ENCODE measurements at regions not wholly inside any gene's neighbourhood (a gene's known extent, or its start where the extent isn't known, plus 50 kb on each side); places are given as distances from the start of the nearest gene placed in this dataset.

GRCh38 chr18:71754246-71754645, 789.9 kb downstream of the CBLN2 start:
- no peak for DNase-seq (ENCODE audit: low read depth, low spot score)

GRCh38 chr18:71743634-71744033, 800.5 kb downstream of the CBLN2 start:
- no peak for DNase-seq (ENCODE audit: low read depth, low spot score)

DNA sequence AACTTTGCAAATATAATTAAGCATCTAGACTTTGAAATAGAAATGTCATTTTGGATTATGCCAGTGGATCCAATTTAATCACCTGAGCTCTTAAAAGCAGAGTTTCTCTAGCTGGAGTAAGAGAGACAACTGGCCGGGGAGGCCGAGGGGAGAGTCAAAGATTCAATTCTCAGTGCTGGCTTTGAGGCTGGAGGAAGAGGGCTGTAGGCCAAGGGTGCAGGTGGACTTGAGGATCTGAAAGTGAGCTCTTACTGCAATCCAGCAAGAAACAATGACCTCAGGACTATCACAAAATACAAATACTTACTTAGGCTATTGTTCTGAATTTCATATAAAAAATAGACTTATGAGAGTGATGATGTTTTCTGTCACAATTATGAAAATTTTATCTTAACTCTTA, 814.5 kb downstream of the CBLN2 start:
- DNase-seq (ENCODE audit: low read depth, low spot score) = no peak

GRCh38 chr18:71727909-71728308, 816.2 kb downstream of the CBLN2 start:
- no peak for DNase-seq (ENCODE audit: low read depth, low spot score)

DNA sequence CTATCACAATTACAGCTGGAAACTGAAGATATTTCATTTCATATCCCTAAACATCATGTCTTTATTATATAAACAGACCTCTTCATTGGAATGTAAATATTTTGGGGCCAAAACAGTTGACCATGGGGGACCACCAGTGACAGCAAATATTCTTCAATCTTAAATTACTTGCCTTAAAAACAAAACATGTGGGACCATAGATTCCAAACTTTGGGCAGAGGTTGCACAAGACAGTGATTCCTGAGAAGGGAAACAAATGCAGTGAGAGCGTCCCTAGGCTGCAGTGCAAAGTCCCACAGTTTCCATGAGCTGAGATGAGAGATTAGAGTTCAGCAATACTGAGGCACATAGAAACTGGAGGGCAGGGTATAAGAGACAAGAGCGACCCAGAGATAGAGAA, 818.9 kb downstream of the CBLN2 start:
- DNase-seq (ENCODE audit: low read depth, low spot score) = no peak

DNA sequence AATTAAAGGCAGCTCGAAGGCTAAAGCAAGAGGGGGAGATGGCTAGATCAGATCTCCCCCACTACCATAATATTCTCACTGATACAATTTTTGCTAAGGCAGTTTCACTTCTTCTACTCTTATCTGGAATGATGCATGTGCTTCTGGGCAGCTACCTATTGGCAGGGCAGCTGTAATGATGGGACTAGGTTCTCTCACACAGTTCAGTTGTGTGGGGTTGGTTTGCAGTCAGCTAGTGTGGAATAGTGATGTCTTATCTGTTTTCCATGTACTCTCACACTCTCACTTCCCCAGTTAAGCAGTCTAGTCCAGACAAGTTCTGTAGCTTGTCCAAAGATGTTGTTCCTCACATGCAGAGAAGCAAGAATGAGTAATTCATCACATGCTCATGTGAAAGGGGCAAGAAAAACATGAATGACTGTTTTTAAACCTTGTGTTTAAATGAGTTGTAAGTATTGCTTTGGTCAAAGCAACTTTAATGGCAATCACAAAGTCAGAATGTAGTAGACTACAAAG, 836.1 kb downstream of the CBLN2 start:
- DNase-seq (ENCODE audit: low read depth, low spot score) = no peak

DNA sequence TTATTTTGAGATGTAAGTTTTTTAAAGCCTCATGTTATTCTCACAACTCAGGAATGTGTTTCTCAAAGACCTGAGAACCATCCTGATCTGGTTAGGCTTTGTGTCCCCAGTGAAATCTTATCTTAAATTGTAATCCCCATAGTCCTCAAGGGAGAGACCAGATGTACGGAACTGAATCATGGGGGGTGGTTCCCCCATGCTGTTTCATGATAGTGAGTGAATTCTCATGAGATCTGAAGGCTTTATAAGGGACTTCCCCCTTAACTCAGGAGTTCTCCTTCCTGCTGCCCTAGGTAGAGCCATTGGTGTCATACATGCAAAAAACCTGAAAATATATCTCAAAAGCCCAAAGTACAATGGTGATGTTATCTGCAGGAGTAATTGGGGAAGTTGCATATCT, 836.7 kb downstream of the CBLN2 start:
- DNase-seq (ENCODE audit: low read depth, low spot score) = no peak

DNA sequence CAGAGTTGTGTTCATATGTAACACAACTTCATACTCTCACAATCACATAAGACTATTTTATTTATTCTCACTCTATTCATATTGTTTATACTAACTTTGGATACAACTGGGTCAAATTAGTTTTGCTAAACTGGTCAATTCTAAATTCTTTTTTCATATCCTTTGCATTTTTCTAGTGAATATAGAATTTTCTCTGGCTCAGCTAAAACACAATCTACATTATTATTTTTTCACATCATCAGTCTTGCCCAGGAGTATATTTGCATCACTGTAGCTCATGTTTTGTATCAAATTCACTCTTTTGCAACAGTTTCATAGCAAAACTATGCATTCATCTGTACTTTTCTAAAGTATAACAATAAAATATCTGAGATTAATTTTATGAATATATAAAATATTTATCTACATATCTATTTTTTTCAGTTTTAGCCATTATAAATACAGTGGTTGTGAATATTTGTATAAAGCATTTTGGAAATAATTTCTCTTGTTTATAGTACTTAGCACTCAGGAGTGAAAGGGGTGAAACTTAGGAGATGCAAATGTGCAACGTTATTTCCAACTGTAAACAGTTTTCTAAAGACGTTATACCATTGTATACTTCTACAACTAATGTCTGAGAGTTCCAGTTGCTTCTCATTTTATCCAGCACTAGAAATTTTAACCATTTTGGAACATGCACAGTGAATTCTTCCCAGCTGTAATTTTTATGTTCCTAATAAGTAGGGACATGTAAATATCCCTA, 854.6 kb downstream of the CBLN2 start:
- DNase-seq (ENCODE audit: low read depth, low spot score) = no peak

DNA sequence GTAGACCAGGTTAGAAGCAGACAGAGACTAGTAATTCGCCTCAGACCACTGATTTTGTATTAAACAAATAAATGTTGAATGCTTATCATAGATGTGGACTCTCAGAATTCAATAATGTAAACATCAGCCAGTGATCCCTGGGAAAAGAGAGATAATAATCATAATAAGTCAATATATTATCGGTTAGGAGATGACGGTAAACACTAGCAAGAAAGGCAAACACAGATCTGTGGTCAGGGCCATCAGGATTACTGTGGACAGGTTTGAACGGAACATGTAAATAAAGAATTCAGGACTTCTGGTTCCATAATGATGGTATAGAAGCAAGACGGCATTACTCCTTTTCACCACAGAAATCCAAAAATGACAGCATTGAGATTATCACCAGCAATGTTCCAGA, 861.6 kb downstream of the CBLN2 start:
- DNase-seq (ENCODE audit: low read depth, low spot score) = no peak

GRCh38 chr18:71678144-71678543, 866.0 kb downstream of the CBLN2 start:
- no peak for DNase-seq (ENCODE audit: low read depth, low spot score)

DNA sequence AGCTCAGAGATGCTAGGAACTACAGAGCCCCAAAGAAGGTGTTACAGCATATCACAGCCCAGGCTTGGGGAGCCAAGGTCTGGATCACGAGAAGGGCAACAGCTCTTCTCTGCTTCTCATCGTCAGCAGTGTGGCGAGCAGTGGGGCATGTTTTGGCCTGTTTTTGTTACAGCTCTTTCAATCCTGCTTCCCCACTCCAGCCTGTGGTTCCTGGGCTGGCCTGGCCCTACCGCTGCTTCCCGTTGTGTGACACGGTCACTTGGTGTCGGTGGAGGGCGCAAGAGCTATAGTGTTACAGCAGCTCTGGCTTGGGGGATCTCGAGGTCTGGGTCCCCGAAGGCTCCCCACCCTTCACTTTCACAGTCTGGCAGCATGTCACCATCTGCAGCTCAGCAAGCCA, 870.2 kb downstream of the CBLN2 start:
- DNase-seq (ENCODE audit: low read depth, low spot score) = no peak

- DNase-seq (ENCODE audit: low read depth, low spot score) = no peak
Measured at GRCh38 chr18:71673498-71673897, 870.6 kb downstream of the CBLN2 start.

GRCh38 chr18:71666481-71666880, 877.7 kb downstream of the CBLN2 start:
- no peak for DNase-seq (ENCODE audit: low read depth, low spot score)

GRCh38 chr18:71665131-71665530, 879.0 kb downstream of the CBLN2 start:
- DNase-seq (ENCODE audit: low read depth, low spot score) = no peak

DNA sequence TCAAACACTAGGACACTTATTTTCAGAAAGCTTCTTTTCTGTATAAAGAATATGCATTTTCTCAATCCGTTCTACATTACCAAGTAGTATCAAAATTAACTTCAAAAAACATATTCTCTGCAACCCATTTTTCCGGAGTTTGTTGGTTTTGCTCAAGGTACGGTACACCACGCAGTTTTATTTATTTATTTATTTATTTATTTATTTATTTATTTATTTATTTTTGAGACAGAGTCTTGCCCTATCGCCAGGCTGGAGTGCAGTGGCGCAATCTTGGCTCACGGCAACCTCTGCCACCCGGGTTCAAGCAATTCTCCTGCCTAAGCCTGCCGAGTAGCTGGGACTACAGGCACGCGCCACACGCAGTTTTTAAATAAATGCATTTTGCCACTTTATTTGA, 900.3 kb downstream of the CBLN2 start:
- DNase-seq (ENCODE audit: low read depth, low spot score) = no peak

GRCh38 chr18:71630696-71631095, 913.4 kb downstream of the CBLN2 start:
- DNase-seq (ENCODE audit: low read depth, low spot score) = no peak

DNA sequence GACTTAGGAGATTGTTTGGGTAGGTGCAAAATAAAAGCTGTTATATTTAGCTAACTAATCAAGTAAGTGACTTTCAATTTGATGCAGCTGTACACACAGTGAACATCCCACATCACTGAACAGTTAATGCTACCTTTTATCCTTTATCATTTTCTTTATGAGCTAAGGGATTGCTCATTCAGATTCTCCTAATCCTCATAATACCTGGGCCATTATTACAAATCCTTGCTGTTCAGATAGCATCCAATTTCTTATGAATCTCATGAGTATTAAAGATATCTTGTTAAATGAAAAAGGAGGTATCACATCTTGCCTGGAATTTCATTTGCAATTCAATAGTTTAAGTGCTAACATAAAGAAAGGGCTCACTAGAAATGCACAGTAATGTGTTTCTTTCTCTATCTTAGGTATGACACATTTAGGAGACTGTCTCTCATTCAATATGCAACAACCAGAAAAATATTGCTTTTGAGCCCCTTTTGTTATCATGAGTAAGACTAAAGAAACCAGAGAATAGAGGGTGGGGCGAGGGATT, 918.5 kb downstream of the CBLN2 start:
- DNase-seq (ENCODE audit: low read depth, low spot score) = no peak

DNA sequence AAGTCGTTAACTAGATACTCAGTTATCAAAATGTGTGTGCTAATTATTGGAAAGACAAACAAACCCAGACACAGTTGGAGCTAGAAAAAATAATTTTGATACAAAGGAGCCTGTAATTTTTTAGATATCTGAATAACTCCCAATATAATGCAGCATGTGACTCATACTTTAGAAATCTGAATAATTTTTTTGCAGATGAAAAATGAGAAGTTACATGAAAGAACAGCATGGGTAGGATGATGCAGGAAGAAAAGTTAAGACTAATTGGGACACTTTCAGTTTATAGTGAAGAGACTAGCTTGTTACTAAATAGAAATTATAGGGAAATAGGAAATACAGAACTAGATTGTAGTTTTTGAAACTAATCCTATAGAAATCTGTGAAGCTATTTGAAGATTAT, 945.8 kb downstream of the CBLN2 start:
- DNase-seq (ENCODE audit: low read depth, low spot score) = no peak

- DNase-seq (ENCODE audit: low read depth, low spot score) = no peak
Measured at GRCh38 chr18:71597219-71597618, 946.9 kb downstream of the CBLN2 start.

DNA sequence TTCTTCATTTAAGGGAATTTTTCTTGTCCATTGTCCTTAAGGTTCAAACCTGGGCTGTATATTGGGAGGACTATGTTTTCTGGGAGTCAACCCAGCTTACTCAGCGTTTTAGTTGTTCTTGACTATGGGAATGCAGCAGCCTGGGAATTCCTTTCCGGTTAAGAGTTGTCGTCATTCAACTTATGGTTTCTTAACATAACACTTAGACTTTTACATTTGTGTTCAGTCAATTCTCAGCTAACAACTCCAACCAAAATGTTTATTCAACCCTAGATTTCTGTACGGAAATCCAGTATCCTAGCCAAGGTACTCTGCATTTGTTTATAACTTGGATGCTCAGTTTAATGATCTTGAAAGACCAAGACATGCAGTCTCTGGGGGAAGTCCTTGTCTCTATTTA, 960.9 kb downstream of the CBLN2 start:
- no peak for DNase-seq (ENCODE audit: low read depth, low spot score)

DNA sequence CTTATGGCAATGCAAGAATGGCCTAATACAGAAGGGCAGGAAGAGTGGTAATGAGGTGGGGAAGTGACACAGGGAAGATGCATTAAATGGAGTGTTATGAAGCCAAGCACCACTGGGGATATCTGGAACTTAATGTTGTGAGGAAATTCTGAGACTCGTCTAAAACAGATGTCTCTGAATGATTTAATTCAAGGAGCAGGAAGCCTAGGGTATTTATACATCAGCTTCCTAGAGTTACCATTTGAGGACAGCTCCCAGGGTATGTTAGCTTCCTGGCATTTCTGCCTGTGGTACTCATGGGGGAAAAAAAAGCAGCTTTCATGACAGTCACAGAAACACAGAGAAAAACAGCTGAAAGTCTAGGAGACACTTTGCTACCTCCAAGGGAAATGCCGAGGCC, 989.5 kb downstream of the CBLN2 start:
- no peak for DNase-seq (ENCODE audit: low read depth, low spot score)

DNA sequence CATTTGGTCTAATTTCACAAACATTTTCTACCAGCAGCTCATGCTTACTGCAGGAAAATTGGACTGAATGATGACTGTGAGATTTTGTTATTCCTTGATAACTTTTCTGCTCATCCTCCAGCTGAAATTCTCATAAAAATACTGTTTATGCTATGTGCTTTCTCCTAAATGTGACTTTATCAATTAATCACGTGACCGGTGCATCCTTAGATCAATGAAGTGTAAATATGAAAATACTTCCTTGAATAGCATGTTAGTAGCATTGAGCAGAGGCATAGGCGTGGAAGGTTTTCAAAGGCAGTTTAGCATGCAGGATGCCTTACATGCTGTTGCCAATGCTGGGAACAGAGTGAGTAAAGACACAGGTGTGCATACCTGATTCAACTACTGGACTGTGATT, 1002.5 kb downstream of the CBLN2 start:
- DNase-seq (ENCODE audit: low read depth, low spot score) = no peak

DNA sequence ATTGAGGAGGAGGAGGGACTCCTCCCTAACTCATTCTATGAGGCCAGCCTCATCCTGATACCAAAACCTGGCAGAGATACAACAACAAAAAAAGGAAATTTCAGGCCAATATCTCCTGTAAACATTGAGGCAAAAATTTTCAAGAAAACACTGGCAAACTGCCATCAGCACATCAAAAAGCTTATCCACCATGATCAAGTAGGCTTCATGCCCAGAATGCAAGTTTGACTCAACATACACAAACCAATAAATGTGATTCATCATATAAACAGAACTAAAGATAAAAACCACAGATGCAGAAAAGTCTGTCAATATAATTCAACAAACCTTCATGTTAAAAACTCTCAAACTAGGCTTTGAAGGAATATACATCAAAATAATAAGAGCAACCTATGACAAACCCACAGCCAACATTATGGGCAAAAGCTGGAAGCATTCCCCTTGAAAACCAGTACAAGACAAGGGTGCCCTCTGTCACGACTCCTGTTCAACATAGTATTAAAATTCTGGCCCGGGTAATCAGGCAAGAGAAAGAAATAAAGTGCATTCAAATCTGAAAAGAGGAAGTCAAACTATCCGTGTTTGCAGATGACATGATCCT, 1014.3 kb downstream of the CBLN2 start:
- no peak for DNase-seq (ENCODE audit: low read depth, low spot score)
